ENCODE measurements at regions not wholly inside any gene's neighbourhood (a gene's known extent, or its start where the extent isn't known, plus 50 kb on each side); places are given as distances from the start of the nearest gene placed in this dataset.

DNA sequence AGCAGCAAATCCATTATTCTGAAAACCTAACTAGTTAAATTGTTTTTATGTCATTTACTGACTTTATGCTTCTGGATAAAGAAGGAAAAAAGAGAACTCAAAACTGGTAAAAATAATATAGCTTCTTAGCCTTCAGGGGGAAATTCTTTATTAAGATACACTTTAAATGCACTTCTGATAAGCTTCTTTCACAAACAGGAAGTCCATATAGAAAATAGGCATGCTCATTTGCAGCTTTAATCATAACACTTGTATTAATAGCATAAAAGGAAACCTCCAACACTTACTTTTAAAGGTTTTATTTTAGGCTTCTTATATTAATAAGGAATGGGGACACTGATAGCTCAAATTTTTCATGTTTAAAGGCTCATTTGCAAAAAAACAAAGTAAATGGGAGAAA lies 538.0 kb upstream of the SLC35B3 start:
- peaks cover 7 to 23% (median 12%) of the 10 kb centered on the region in 7 donors for H3K9me3 Mint-ChIP-seq

DNA sequence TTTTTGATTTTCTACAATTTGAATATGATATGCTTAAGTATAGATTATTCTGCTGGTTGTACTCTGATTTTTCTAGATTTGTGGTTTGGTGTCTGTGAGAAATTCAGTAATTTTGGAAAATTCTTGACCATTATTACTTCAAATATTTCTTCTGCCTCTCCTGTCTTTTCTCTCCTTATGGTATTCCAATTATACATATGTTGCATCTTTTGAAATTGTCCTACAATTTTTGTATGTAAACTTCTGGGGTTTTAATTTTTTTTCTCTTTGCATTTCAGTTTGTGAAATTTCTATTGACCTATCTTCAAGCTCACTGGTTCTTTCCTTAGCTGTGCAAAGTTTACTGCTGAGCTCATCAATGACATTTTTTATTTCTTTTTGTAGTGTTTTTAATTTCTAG lies 534.4 kb upstream of the SLC35B3 start:
- no peaks in the 10 kb centered on the region for H3K27me3 ChIP-seq (ENCODE audit: control insufficient read depth in 2 of 2, insufficient read depth in 2 of 2, low read length in 2 of 2)
- no peak overlapping the region for H3K4me3 Mint-ChIP-seq
- H3K36me3 ChIP-seq (replicated peaks in 1 of 2; ENCODE audit: control insufficient read depth in 1 of 2, insufficient read depth in 2 of 2, low read length in 2 of 2), result no peaks in the 10 kb centered on the region
- peaks cover 12 to 29% (median 18%) of the 10 kb centered on the region in 7 donors for H3K9me3 Mint-ChIP-seq
- H3K4me1 Mint-ChIP-seq, result no peaks in the 10 kb centered on the region
- H3K27me3 Mint-ChIP-seq (ENCODE audit: low read depth in 3 of 3), result peaks cover 0 to 3% (median 0%) of the 10 kb centered on the region in 3 donors
- H3K27ac Mint-ChIP-seq, result no peak overlapping the region
- H4K20me1 ChIP-seq (ENCODE audit: insufficient read depth, low read length), result no peaks in the 10 kb centered on the region
- no peaks in the 10 kb centered on the region for H3K36me3 Mint-ChIP-seq
- TF ChIP-seq, protein P1, sequence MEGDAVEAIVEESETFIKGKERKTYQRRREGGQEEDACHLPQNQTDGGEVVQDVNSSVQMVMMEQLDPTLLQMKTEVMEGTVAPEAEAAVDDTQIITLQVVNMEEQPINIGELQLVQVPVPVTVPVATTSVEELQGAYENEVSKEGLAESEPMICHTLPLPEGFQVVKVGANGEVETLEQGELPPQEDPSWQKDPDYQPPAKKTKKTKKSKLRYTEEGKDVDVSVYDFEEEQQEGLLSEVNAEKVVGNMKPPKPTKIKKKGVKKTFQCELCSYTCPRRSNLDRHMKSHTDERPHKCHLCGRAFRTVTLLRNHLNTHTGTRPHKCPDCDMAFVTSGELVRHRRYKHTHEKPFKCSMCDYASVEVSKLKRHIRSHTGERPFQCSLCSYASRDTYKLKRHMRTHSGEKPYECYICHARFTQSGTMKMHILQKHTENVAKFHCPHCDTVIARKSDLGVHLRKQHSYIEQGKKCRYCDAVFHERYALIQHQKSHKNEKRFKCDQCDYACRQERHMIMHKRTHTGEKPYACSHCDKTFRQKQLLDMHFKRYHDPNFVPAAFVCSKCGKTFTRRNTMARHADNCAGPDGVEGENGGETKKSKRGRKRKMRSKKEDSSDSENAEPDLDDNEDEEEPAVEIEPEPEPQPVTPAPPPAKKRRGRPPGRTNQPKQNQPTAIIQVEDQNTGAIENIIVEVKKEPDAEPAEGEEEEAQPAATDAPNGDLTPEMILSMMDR (IDR thresholded peaks at IDR 0.05), result no peak
- H3K9ac ChIP-seq (ENCODE audit: insufficient read depth, low read length, poor library complexity, severe bottlenecking), result no peak overlapping the region
- no peaks in the 10 kb centered on the region for H3K4me1 ChIP-seq (ENCODE audit: control insufficient read depth in 1 of 2, insufficient read depth in 2 of 2, low read length in 2 of 2)
- no peak overlapping the region for H2AFZ ChIP-seq (ENCODE audit: insufficient read depth, low read depth, low read length, poor library complexity, severe bottlenecking)
- no peak overlapping the region for H3K4me2 ChIP-seq (replicated peaks; ENCODE audit: extremely low read depth, low read length, poor library complexity, severe bottlenecking)
- peaks cover 12 to 16% of the 10 kb centered on the region in 2 donors for H3K9me3 ChIP-seq (replicated peaks in 1 of 2; ENCODE audit: control insufficient read depth in 1 of 2, insufficient read depth in 1 of 2, low read length in 2 of 2)
- no peaks in the 10 kb centered on the region for H3K79me2 ChIP-seq (ENCODE audit: insufficient read depth, low read length)
- intact Hi-C loops (cut with micrococcal nuclease), result no loop called here
- no peak overlapping the region for H3K4me3 ChIP-seq (replicated peaks in 1 of 3; ENCODE audit: low read depth in 2 of 3, low read length in 3 of 3)
- no peak overlapping the region for H3K27ac ChIP-seq (ENCODE audit: low read depth in 1 of 2, low read length in 2 of 2)
- no peak for DNase-seq

More for the DNA sequence above, 538.0 kb upstream of the SLC35B3 start:
- Histone ChIP-seq H3K4me3 (replicated peaks in 1 of 3; ENCODE audit: low read depth in 2 of 3, low read length in 3 of 3) (no peak overlapping the region), H4K20me1 (ENCODE audit: insufficient read depth, low read length) (no peaks in the 10 kb centered on the region), H3K9me3 (replicated peaks in 1 of 2; ENCODE audit: control insufficient read depth in 1 of 2, insufficient read depth in 1 of 2, low read length in 2 of 2) (peaks cover 7 to 12% of the 10 kb centered on the region in 2 donors), H3K27ac (ENCODE audit: low read depth in 1 of 2, low read length in 2 of 2) (no peak overlapping the region), H3K9ac (ENCODE audit: insufficient read depth, low read length, poor library complexity, severe bottlenecking) (no peak overlapping the region), H3K4me2 (replicated peaks; ENCODE audit: extremely low read depth, low read length, poor library complexity, severe bottlenecking) (no peak overlapping the region), H3K4me1 (ENCODE audit: control insufficient read depth in 1 of 2, insufficient read depth in 2 of 2, low read length in 2 of 2) (no peaks in the 10 kb centered on the region), H3K79me2 (ENCODE audit: insufficient read depth, low read length) (no peaks in the 10 kb centered on the region), H3K36me3 (replicated peaks in 1 of 2; ENCODE audit: control insufficient read depth in 1 of 2, insufficient read depth in 2 of 2, low read length in 2 of 2) (no peaks in the 10 kb centered on the region), H2AFZ (ENCODE audit: insufficient read depth, low read depth, low read length, poor library complexity, severe bottlenecking) (no peak overlapping the region), H3K27me3 (ENCODE audit: control insufficient read depth in 2 of 2, insufficient read depth in 2 of 2, low read length in 2 of 2) (no peaks in the 10 kb centered on the region)
- TF ChIP-seq, protein P1 (IDR thresholded peaks at IDR 0.05), result no peak
- no peaks in the 10 kb centered on the region for H3K4me1 Mint-ChIP-seq
- H3K27ac Mint-ChIP-seq, result no peak overlapping the region
- no peak for DNase-seq
- intact Hi-C loops (cut with micrococcal nuclease), result no loop called here
- no peak overlapping the region for H3K4me3 Mint-ChIP-seq
- H3K36me3 Mint-ChIP-seq, result no peaks in the 10 kb centered on the region
- H3K27me3 Mint-ChIP-seq (ENCODE audit: low read depth in 3 of 3), result peaks cover 0 to 1% (median 0%) of the 10 kb centered on the region in 3 donors
